Natural killer cell (primary cell): ENCODE measurements at regions not wholly inside any gene's neighbourhood (a gene's known extent, or its start where the extent isn't known, plus 50 kb on each side); places are given as distances from the start of the nearest gene placed in this dataset.

ENCODE experiments used
- ATAC-seq, 3 donors: fragments of 150-1000 bp in 2 of 3; fragments of 200-7000 bp in 1 of 3; cut with Tn5 transposase; 1 replicate in 1 of 3; 2 replicates in 2 of 3; pipeline ENCODE4 v1.10.0; 2021; ENCODE audit warnings: mild to moderate bottlenecking in 2 of 3, moderate library complexity in 2 of 3
- DNase-seq, 2 donors: peaks; one replicate each; pipeline versions ENCODE4 v3.0.0 to v3.0.0-alpha.2; 2013 to 2021; ENCODE audit warnings: mixed read lengths in 1 of 2
- H3K27ac ChIP-seq: one replicate; pipeline ENCODE4 v1.5.1; 2013; ENCODE audit warnings: mild to moderate bottlenecking, low read length
- H3K27me3 ChIP-seq: one replicate; pipeline ENCODE4 v1.6.1; 2013; ENCODE audit warnings: low read length; ENCODE audit not compliant: control insufficient read depth, insufficient read depth
- H3K36me3 ChIP-seq: one replicate; pipeline ENCODE4 v1.6.1; 2013; ENCODE audit warnings: low read length; ENCODE audit not compliant: control insufficient read depth, insufficient read depth
- H3K4me1 ChIP-seq: one replicate; pipeline ENCODE4 v1.6.1; 2013; ENCODE audit warnings: low read length; ENCODE audit not compliant: control insufficient read depth, insufficient read depth
- H3K4me3 ChIP-seq: one replicate; pipeline ENCODE4 v1.5.1; 2013; ENCODE audit warnings: low read length
- H3K9me3 ChIP-seq: one replicate; pipeline ENCODE4 v1.6.1; 2013; ENCODE audit warnings: low read length; ENCODE audit not compliant: control insufficient read depth, insufficient read depth
- H3K27ac Mint-ChIP-seq, 2 donors: one replicate each; pipeline ENCODE4 v1.8.0; 2022; ENCODE audit warnings: mild to moderate bottlenecking in 2 of 2, mixed read lengths in 2 of 2, moderate library complexity in 1 of 2
- H3K27me3 Mint-ChIP-seq, 2 donors: one replicate each; pipeline ENCODE4 v1.8.0; 2022; ENCODE audit warnings: low read depth in 2 of 2, mixed read lengths in 2 of 2
- H3K36me3 Mint-ChIP-seq: one replicate; pipeline ENCODE4 v1.8.0; 2022; ENCODE audit warnings: mixed read lengths
- H3K4me1 Mint-ChIP-seq, 2 donors: one replicate each; pipeline ENCODE4 v1.8.0; 2022; ENCODE audit warnings: mixed read lengths in 2 of 2
- H3K4me3 Mint-ChIP-seq: one replicate; pipeline ENCODE4 v1.8.0; 2022; ENCODE audit warnings: mild to moderate bottlenecking, moderate library complexity, mixed read lengths
- H3K9me3 Mint-ChIP-seq, 2 donors: one replicate each; pipeline ENCODE4 v1.8.0; 2022; ENCODE audit warnings: mixed read lengths in 2 of 2
- intact Hi-C: fragments of 100-400 bp; cut with micrococcal nuclease; formaldehyde crosslinking; loops from one replicate; pipeline ENCODE4 v1.14.2; 2022
- TF ChIP-seq, protein P1 (sequence below): fragments of 200-600 bp; IDR thresholded peaks from one replicate; pipeline ENCODE4 v1.8.0; 2022; ENCODE audit warnings: antibody characterized with exemption

DNA sequence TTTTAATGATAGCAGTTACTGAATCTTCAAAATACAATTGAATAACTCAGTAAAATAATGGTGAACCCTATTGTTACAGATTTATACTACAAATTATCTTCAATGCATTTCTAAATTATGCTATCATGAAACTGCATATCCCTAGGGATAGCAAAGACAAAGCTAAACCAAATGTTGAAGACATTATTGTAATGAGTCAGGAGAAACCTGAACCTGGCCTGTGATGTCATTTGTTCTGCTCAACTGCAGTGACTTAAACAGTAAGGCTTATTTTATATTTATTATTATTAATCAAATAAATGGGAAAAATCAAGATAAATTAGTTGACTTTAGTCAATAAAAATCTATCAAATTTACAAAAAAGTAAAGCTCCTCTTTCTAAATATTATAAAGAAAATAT, 100.3 kb downstream of the UCHL5 start:
- no peak for ATAC-seq
- Histone ChIP-seq H3K27ac (no peak overlapping the region), H3K9me3 (no peaks in the 10 kb centered on the region), H3K4me1 (no peaks in the 10 kb centered on the region), H3K4me3 (no peak overlapping the region), H3K27me3 (no peaks in the 10 kb centered on the region), H3K36me3 (no peaks in the 10 kb centered on the region)
- Mint-ChIP-seq H3K4me3 (no peak overlapping the region), H3K4me1 (peaks cover 0 to 4% of the 10 kb centered on the region in 2 donors), H3K36me3 (no peaks in the 10 kb centered on the region), H3K27me3 (no peaks in the 10 kb centered on the region), H3K9me3 (no peaks in the 10 kb centered on the region), H3K27ac (no peak overlapping the region)
- no peak for DNase-seq
- TF ChIP-seq, protein P1, sequence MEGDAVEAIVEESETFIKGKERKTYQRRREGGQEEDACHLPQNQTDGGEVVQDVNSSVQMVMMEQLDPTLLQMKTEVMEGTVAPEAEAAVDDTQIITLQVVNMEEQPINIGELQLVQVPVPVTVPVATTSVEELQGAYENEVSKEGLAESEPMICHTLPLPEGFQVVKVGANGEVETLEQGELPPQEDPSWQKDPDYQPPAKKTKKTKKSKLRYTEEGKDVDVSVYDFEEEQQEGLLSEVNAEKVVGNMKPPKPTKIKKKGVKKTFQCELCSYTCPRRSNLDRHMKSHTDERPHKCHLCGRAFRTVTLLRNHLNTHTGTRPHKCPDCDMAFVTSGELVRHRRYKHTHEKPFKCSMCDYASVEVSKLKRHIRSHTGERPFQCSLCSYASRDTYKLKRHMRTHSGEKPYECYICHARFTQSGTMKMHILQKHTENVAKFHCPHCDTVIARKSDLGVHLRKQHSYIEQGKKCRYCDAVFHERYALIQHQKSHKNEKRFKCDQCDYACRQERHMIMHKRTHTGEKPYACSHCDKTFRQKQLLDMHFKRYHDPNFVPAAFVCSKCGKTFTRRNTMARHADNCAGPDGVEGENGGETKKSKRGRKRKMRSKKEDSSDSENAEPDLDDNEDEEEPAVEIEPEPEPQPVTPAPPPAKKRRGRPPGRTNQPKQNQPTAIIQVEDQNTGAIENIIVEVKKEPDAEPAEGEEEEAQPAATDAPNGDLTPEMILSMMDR, result no peak
- intact Hi-C loops, result no loop called here

DNA sequence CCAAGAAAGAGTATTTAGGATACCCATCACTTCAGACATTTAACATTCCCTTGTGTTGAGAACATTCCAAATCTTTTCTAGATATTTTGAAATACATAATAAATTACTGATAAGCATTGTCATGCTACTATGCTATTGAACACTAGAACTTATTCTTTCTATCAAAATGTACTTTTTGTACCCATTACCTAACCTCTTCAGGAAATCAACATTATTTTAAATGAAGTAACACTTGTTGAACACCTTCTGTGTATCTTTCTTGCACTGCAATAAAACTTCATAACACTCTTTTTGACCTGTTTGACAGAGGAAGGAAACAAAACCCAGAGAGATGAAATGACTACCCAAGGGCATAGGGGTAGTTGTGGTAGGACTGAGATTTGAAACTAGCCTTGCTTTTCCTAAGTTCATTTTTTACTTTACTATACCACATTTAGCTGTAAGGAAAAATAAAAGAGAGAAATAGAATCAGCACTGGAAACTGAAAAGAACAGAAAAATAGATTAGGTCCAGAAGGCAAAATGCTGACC, 99.4 kb downstream of the UCHL5 start:
- Mint-ChIP-seq H3K27me3 (no peaks in the 10 kb centered on the region), H3K27ac (peak overlapping the region in 1 of 2 donors; percentile 13), H3K9me3 (no peaks in the 10 kb centered on the region), H3K4me3 (no peak overlapping the region), H3K36me3 (no peaks in the 10 kb centered on the region), H3K4me1 (peaks cover 8 to 10% of the 10 kb centered on the region in 2 donors)
- H3K27me3 ChIP-seq, result no peaks in the 10 kb centered on the region
- ATAC-seq (no peak), DNase-seq (no peak)
- no peaks in the 10 kb centered on the region for H3K36me3 ChIP-seq
- intact Hi-C loops, result no loop called here
- no peak overlapping the region for H3K27ac ChIP-seq
- H3K9me3 ChIP-seq, result no peaks in the 10 kb centered on the region
- no peak overlapping the region for H3K4me3 ChIP-seq
- H3K4me1 ChIP-seq, result no peaks in the 10 kb centered on the region
- TF ChIP-seq, protein P1, result no peak
